ENCODE measurements at regions not wholly inside any gene's neighbourhood (a gene's known extent, or its start where the extent isn't known, plus 50 kb on each side); places are given as distances from the start of the nearest gene placed in this dataset.

GRCh38 chr3:166462891-166463470, 625.8 kb upstream of the BCHE start:
- TF ChIP-seq CTCF (conservative IDR thresholded peaks at IDR 0.05) (no peak), ZFX (IDR thresholded peaks at IDR 0.05) (no peak)

Measured in C4-2B (cell line).